ENCODE measurements at regions not wholly inside any gene's neighbourhood (a gene's known extent, or its start where the extent isn't known, plus 50 kb on each side); places are given as distances from the start of the nearest gene placed in this dataset.

DNA sequence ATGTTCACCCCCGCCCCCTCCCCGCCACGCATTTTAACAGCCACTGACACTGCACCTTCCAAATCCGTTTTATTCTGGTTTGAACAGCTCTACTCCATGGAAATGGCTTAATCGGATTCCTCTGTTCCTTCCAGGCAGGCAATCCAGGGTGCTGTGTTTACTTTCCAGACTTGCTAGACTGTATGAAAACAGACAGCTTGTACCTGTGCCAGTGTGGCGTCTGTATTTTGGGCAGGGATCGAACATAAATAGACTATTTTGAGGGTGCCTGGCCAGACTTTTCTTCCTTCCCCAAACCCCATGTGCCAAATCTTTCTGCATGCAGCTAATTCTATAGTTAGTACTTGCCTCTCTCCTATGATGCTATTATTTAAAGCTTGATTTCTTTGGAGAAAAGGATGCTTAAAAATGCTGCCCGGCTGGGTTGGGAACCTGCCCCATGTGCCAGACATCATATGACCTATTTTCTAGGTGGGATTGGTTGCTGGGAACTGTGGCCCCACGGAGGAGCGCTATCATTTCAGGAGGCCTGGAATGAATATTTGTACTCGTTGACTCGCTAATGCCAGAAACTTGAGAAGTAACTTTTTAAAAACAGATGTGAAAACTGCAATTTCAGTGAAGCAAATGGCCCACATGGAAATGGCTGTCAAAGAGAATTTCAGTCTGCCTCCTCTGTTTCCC lies 814.8 kb downstream of the BRD1 start:
- TF ChIP-seq, protein P1, sequence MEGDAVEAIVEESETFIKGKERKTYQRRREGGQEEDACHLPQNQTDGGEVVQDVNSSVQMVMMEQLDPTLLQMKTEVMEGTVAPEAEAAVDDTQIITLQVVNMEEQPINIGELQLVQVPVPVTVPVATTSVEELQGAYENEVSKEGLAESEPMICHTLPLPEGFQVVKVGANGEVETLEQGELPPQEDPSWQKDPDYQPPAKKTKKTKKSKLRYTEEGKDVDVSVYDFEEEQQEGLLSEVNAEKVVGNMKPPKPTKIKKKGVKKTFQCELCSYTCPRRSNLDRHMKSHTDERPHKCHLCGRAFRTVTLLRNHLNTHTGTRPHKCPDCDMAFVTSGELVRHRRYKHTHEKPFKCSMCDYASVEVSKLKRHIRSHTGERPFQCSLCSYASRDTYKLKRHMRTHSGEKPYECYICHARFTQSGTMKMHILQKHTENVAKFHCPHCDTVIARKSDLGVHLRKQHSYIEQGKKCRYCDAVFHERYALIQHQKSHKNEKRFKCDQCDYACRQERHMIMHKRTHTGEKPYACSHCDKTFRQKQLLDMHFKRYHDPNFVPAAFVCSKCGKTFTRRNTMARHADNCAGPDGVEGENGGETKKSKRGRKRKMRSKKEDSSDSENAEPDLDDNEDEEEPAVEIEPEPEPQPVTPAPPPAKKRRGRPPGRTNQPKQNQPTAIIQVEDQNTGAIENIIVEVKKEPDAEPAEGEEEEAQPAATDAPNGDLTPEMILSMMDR (IDR thresholded peaks at IDR 0.05), result no peak
- TF ChIP-seq EP300 (IDR thresholded peaks at IDR 0.05) (no peak), POLR2A (IDR thresholded peaks at IDR 0.05) (no peak)
- H3K36me3 ChIP-seq, result no peaks in the 10 kb centered on the region
- 45 to 51% (median 50%) methylated on average over 12 of the region's 12 CpGs for WGBS, 3 donors
- intact Hi-C loops (cut with DNase I), result no loop called here
- H3K27me3 ChIP-seq, result no peaks in the 10 kb centered on the region
- H3K4me1 ChIP-seq (ENCODE audit: insufficient read depth), result peaks cover 3% of the 10 kb centered on the region
- no peaks in the 10 kb centered on the region for H3K9me3 ChIP-seq
- no peak overlapping the region for H3K4me3 ChIP-seq
- H3K27ac ChIP-seq, result no peak overlapping the region
- no peak for DNase-seq

DNA sequence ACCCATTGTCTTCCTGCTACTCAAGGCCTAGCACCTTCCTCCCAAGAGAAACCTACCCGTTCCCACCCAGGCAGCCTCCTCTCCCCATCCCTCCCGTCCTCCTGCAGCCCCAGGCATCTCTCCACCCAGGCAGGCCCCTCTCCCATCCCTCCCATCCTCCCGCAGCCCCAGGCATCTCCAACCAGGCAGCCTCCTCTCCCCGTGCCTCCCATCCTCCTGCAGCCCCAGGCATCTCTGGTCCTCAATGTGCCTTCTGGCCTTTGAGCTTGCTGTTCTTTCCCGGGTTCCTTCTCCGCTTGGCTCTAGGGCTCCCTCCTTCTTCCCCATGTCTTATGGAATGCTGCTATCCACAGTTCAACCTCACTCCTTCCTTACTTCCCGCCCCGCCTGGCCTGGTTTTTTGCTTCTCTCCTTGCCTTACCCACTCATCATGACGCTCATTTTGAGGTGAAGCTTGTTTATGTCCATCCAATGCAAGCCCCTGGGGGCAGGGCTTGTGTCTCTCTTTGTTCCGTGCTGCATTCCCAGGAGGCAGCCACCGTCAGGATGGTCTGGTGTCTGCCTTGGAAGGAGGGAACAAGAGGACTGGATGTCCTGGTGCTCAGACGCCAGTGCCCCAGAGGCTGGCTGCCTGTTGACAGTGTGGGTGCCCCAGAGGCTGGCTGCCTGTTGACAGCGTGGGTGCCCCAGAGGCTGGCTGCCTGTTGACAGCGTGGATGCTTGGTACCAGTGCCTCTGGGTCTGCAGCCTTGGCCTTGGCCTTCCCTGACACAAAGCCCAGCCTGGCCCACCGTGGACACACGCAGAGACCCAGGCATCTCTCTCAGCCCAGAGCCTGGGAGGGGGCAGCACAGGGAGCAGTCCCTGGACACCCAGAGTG lies 815.7 kb downstream of the BRD1 start:
- Histone ChIP-seq H3K27me3 (no peaks in the 10 kb centered on the region), H3K9me3 (no peaks in the 10 kb centered on the region), H3K4me3 (no peak overlapping the region), H3K4me1 (ENCODE audit: insufficient read depth) (peaks cover 3% of the 10 kb centered on the region), H3K36me3 (no peaks in the 10 kb centered on the region), H3K27ac (no peak overlapping the region)
- DNase-seq, result peak in 1 of 5 donors; percentile 19
- 79 to 83% (median 79%) methylated on average over 16 of the region's 16 CpGs for WGBS, 3 donors
- intact Hi-C loops (cut with DNase I), result no loop called here
- TF ChIP-seq POLR2A (IDR thresholded peaks at IDR 0.05), result no peak
- no peak for TF ChIP-seq EP300 (IDR thresholded peaks at IDR 0.05)
- TF ChIP-seq, protein P1 (IDR thresholded peaks at IDR 0.05), result no peak

DNA sequence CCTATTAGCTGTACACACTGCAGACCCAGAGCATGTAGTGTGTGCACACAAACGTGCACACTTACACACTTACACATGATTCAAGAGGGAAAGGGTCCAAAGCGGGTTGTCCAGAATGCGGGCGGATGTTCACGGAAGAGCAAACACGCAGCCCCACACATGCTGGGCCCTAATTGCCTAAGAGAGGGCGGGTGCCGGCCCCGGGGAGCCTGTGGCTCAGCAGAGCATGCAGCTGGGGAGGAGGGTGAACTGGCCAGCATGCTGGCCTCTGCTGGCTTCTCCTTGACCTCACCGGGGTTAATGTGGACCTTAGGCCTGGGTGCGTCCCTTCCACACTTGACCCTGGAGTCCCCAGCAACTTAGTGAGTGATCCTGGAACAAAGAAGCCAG lies 816.3 kb downstream of the BRD1 start:
- TF ChIP-seq EP300 (IDR thresholded peaks at IDR 0.05) (no peak), POLR2A (IDR thresholded peaks at IDR 0.05) (no peak)
- TF ChIP-seq, protein P1 (IDR thresholded peaks at IDR 0.05), result no peak
- intact Hi-C loops (cut with DNase I), result no loop called here
- Histone ChIP-seq H3K36me3 (no peaks in the 10 kb centered on the region), H3K9me3 (no peaks in the 10 kb centered on the region), H3K4me3 (no peak overlapping the region), H3K27me3 (no peaks in the 10 kb centered on the region), H3K27ac (no peak overlapping the region), H3K4me1 (ENCODE audit: insufficient read depth) (peaks cover 3% of the 10 kb centered on the region)
- 81 to 88% (median 86%) methylated on average over 11 of the region's 11 CpGs for WGBS, 3 donors
- DNase-seq, result no peak

DNA sequence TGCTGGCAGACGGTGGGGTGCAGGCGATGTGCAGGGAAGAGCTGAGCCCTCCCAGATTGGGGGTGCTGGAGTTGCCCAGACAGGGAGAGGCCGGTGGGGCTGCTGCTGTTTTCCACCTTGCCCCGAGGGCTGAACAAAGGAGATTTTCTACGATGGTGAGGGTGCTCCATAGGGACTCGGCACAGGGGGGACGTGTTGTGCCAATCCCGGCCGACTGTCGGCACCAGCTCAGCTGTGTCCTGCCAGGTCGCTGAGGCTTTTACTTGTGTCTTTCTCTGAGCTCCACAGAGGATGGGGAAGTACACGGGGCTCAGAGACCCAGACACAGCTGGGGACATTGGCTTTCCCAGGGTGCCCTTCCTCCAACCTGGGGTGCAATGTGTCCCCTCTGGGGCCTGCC lies 816.8 kb downstream of the BRD1 start:
- Histone ChIP-seq H3K4me1 (ENCODE audit: insufficient read depth) (peaks cover 3% of the 10 kb centered on the region), H3K36me3 (no peaks in the 10 kb centered on the region), H3K27ac (no peak overlapping the region), H3K4me3 (no peak overlapping the region), H3K27me3 (no peaks in the 10 kb centered on the region), H3K9me3 (no peaks in the 10 kb centered on the region)
- DNase-seq, result no peak
- TF ChIP-seq EP300 (IDR thresholded peaks at IDR 0.05), result no peak
- TF ChIP-seq, protein P1 (IDR thresholded peaks at IDR 0.05), result no peak
- no peak for TF ChIP-seq POLR2A (IDR thresholded peaks at IDR 0.05)
- WGBS, 3 donors, result 93 to 95% (median 94%) methylated on average over 12 of the region's 12 CpGs
- intact Hi-C loops (cut with DNase I), result no loop called here
